Kidney capillary endothelial cell (primary cell): ENCODE measurements at regions not wholly inside any gene's neighbourhood (a gene's known extent, or its start where the extent isn't known, plus 50 kb on each side); places are given as distances from the start of the nearest gene placed in this dataset.
A peak's percentile ranks its signal among the peaks of the same experiment; 100 is the strongest.
"Not testable (repeated sequence)": the region's sequence is repeated elsewhere in the genome, so short reads cannot be mapped to it uniquely, and the experiment has no call there.

Experiments
- DNase-seq: peaks from one replicate; pipeline ENCODE4 v3.0.0-alpha.2; 2018; ENCODE audit warnings: low spot score

GRCh38 chr1:29682919-29683295 lies 446.6 kb downstream of the PTPRU start:
- DNase-seq = no peak

- no peak for DNase-seq
Measured at GRCh38 chr1:29682171-29682918, 446.0 kb downstream of the PTPRU start.

- DNase-seq = not testable (repeated sequence)
Measured at GRCh38 chr1:29681416-29681815, 445.1 kb downstream of the PTPRU start.

- DNase-seq = no peak
Measured at GRCh38 chr1:29679828-29680558, 443.7 kb downstream of the PTPRU start.

- no peak for DNase-seq
Measured at GRCh38 chr1:29679316-29679715, 443.0 kb downstream of the PTPRU start.

GRCh38 chr1:29677028-29678024 lies 441.0 kb downstream of the PTPRU start:
- no peak for DNase-seq

GRCh38 chr1:29676496-29676895 lies 440.2 kb downstream of the PTPRU start:
- no peak for DNase-seq

GRCh38 chr1:29675481-29676263 lies 439.4 kb downstream of the PTPRU start:
- DNase-seq = peak; percentile 72

GRCh38 chr1:29674627-29675326 lies 438.5 kb downstream of the PTPRU start:
- DNase-seq = no peak

GRCh38 chr1:29673669-29674626 lies 437.6 kb downstream of the PTPRU start:
- DNase-seq = no peak

- DNase-seq = no peak
Measured at GRCh38 chr1:29673228-29673500, 436.8 kb downstream of the PTPRU start.

GRCh38 chr1:29672416-29673227 lies 436.3 kb downstream of the PTPRU start:
- no peak for DNase-seq

GRCh38 chr1:29671446-29672356 lies 435.4 kb downstream of the PTPRU start:
- DNase-seq = no peak

- DNase-seq = no peak
Measured at GRCh38 chr1:29670752-29671151, 434.4 kb downstream of the PTPRU start.

GRCh38 chr1:29669912-29670311 lies 433.6 kb downstream of the PTPRU start:
- DNase-seq = no peak

- DNase-seq = no peak
Measured at GRCh38 chr1:29669158-29669871, 433.0 kb downstream of the PTPRU start.

GRCh38 chr1:29668551-29669157 lies 432.3 kb downstream of the PTPRU start:
- DNase-seq = no peak
